HG02623 (cell line): ENCODE measurements at regions not wholly inside any gene's neighbourhood (a gene's known extent, or its start where the extent isn't known, plus 50 kb on each side); places are given as distances from the start of the nearest gene placed in this dataset.
"Not testable (repeated sequence)": the region's sequence is repeated elsewhere in the genome, so short reads cannot be mapped to it uniquely, and the experiment has no call there.

Experiments
- ATAC-seq: cut with Tn5 transposase; IDR thresholded peaks from one replicate; pipeline ENCODE4 v1.9.1; 2021; ENCODE audit warnings: moderate library complexity; ENCODE audit not compliant: unreplicated experiment

GRCh38 chr15:26132811-26133210, 269.7 kb upstream of the ATP10A start:
- ATAC-seq, result no peak

GRCh38 chr15:26129852-26130251, 266.7 kb upstream of the ATP10A start:
- ATAC-seq, result no peak

GRCh38 chr15:26128611-26129140, 265.5 kb upstream of the ATP10A start:
- no peak for ATAC-seq

GRCh38 chr15:26126819-26127387, 263.8 kb upstream of the ATP10A start:
- no peak for ATAC-seq

GRCh38 chr15:26126070-26126469, 262.9 kb upstream of the ATP10A start:
- ATAC-seq, result no peak

GRCh38 chr15:26125664-26126063, 262.5 kb upstream of the ATP10A start:
- ATAC-seq, result no peak

GRCh38 chr15:26119322-26119721, 256.2 kb upstream of the ATP10A start:
- ATAC-seq, result no peak

- ATAC-seq, result no peak
Observed at GRCh38 chr15:26115229-26115943, 252.3 kb upstream of the ATP10A start.

- ATAC-seq, result not testable (repeated sequence)
Observed at GRCh38 chr15:26114128-26114527, 251.0 kb upstream of the ATP10A start.

- ATAC-seq, result no peak
Observed at GRCh38 chr15:26113296-26113695, 250.2 kb upstream of the ATP10A start.

- no peak for ATAC-seq
Observed at GRCh38 chr15:26109203-26109602, 246.1 kb upstream of the ATP10A start.

GRCh38 chr15:26106556-26106955, 243.4 kb upstream of the ATP10A start:
- ATAC-seq, result no peak

GRCh38 chr15:26103002-26103404, 239.9 kb upstream of the ATP10A start:
- ATAC-seq, result no peak

- ATAC-seq, result no peak
Observed at GRCh38 chr15:26102365-26102764, 239.2 kb upstream of the ATP10A start.

GRCh38 chr15:26101443-26101842, 238.3 kb upstream of the ATP10A start:
- ATAC-seq, result no peak

GRCh38 chr15:26098801-26099200, 235.7 kb upstream of the ATP10A start:
- no peak for ATAC-seq

- no peak for ATAC-seq
Observed at GRCh38 chr15:26097216-26097615, 234.1 kb upstream of the ATP10A start.

GRCh38 chr15:26096581-26096980, 233.5 kb upstream of the ATP10A start:
- ATAC-seq, result no peak

- ATAC-seq, result no peak
Observed at GRCh38 chr15:26095710-26096330, 232.7 kb upstream of the ATP10A start.

GRCh38 chr15:26091184-26091583, 228.1 kb upstream of the ATP10A start:
- no peak for ATAC-seq

GRCh38 chr15:26087881-26088280, 224.8 kb upstream of the ATP10A start:
- no peak for ATAC-seq

GRCh38 chr15:26087395-26087794, 224.3 kb upstream of the ATP10A start:
- ATAC-seq, result no peak
